ENCODE measurements at regions not wholly inside any gene's neighbourhood (a gene's known extent, or its start where the extent isn't known, plus 50 kb on each side); places are given as distances from the start of the nearest gene placed in this dataset.
A peak's percentile ranks its signal among the peaks of the same experiment; 100 is the strongest.

DNA sequence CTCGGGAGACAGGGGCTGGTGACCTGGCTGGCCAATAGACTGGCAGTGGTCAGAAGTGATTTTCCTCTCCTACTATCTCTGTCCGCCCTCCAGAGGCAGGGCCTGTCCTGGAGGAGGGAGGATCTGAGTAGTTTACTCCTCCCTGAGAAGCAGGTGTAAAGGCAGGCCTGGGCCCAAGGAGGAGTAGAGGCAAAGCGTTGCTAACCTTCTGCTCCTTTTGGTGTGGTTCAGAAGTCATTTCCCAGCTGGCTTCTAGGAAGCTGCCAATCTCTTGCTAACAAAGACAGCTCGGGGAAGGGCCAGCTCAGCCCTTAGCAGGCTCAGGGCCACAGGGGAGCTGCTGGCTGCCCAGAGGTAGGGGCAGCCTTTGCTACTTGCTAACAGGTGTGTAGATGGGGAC, 151.1 kb upstream of the NECTIN1 start:
- no peak for DNase-seq

DNA sequence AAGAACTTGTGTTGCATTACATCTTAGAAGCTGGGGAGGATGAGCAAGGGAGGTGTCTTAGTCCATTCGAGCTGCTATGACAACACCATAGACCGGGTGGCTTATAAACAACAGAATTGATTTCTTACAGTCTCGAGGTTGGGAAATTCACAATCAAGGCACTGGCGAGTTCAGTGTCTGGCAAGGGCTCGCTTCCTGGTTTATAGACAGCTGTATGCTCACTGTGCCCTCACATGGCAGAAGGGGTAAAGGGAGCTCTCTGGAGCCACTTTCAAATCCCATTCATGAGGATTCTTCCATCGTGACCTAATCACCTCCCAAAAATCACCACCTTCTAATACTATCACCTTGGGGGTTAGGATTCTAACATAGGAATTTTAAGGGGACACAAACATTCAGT, 150.0 kb upstream of the NECTIN1 start:
- DNase-seq: no peak

DNA sequence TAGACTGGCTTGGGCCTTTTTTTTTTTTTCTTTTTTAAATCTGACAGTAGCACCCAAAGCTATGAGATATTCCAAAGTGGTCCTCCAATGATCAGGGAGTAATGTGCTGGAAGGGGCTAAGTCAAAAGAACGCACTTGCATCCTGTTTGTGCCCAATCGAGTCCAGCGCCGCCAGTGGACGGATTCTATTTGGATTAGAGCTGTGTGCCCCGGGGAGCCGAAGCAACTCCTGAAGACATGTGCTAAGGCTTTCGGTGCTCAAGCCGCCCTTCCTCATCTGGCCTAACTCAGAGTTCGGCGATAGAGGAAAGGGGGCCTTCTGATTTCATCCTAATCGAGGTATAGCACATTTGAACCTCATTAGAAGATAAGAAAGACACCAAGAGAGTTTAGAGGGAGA, 147.8 kb upstream of the NECTIN1 start:
- DNase-seq: no peak

DNA sequence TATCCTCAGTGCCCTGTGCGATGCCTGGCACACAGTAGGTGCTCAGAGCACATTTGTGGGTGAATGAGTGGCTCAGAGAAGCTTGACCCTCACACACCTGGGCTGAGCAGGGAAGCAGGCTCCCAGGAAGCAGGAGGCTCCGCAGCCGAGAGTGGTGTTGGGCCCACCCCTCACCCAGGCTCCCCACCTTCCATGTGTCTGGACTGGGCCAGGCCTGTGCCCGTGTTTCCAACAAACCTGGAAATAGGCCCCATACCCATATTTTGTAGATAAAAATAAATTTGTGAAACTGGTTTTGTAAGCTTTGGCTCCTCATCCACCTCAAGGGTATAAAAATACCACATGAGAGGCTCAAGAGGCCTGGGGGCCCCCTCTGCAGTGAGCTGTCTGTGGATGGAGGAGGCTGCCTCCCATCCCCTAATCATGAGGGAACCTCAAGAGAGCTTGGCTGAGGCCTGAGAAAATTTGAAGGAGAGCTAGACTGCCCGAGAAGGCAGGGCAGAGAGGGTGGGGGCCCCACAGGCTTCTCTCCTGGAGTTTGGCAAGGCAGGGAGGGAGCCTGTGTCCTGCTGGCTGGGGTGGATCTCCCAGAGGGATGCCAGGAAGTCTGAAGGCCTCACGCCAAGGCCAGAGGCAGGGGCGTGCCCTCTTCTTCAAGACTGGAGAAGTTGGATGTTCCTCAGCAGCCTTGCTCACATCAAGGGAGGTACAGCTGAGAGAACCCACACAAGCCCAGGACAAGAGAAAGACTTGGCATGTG, 147.0 kb upstream of the NECTIN1 start:
- no peak for DNase-seq

DNA sequence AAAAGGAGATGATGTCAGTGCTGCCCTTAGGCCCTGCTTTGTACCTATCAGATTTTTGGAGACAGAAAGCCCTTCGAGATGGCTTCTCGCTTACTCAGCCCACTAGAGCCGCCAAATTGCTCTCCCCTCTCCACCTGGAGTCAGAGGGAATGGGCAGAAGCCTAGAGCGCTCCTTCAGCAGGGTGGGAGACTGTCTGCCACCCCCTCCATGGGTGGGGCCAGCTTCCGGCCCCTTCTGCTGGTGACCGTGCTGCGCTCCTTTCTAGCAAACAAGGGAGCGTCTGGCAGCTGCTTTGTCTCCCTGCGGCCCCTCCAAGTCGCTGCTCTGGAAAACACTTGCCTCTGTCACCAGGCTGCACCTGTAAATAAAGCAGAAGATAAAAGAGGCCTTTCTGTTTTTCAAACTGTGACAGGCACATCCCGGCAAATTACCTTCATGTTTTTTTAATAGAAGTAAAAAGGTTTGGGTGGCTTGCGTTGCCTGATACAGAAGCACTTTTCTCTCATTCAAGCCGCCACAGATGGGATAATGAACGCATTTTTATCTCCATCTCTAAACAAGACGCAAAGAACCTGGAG, 145.7 kb upstream of the NECTIN1 start:
- DNase-seq: no peak

DNA sequence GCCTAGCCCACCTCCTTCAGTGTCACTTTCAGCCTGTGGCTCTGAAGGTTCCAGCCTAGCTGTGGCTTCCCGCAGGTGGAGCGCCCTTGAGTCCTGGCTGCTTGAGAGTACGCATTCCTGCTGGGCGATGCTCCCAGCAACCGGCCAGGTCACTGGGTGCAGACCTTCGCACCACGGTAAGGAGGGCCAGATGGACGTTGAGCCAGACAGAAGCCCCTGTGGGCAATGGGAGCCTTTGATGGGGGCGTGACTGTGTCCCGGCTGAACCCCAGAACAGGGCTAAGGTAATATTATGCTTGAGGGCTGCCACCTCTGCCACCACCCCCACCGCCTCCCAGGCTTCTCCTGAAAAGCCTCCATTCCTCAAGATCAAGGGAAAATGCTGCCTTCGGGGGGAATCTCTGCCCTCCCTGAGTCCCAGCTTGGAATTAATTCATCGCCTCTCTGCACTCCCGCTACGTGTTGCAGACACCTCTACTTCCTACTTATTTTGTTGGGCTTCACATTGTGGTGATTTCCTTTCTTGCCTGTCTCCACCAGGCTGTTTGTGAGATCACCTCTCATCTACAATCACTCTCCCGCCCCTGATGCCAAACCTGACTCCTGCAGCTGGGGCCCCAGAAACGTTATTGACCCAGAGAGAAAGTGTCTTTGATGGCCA, 144.9 kb upstream of the NECTIN1 start:
- no peak for DNase-seq

DNA sequence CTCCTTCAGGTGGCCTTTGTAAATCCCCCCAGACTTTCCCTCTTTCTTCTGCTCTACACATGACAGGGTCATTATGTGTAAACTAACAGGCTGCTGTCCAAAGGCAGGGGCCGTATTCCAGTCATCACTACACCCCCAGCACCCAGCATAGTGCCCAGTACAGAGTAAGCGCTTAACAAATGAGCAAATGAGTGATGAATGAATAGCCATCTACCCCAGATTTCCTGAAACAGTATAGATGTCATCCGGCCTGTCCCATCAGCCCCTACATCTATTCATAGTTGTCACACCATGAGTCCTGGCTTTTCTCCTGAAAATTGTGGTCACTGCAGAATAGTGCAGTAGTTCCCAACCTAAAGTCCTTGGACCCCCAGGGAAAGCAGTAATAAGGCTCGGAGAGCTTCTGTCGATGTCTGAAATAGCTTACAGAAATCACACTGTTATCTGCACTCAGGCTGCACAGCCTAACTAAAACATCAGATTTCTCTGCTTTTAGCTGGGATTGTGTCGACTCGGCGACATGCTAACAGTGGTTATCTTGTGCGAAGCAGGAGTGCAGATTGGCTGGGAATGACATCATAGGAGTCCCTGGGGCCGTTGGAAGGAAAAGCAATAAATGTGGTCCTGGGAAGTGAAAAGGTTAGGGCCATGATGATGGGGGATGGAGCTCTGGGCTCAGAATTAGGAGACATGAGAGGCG, 143.8 kb upstream of the NECTIN1 start:
- no peak for DNase-seq

DNA sequence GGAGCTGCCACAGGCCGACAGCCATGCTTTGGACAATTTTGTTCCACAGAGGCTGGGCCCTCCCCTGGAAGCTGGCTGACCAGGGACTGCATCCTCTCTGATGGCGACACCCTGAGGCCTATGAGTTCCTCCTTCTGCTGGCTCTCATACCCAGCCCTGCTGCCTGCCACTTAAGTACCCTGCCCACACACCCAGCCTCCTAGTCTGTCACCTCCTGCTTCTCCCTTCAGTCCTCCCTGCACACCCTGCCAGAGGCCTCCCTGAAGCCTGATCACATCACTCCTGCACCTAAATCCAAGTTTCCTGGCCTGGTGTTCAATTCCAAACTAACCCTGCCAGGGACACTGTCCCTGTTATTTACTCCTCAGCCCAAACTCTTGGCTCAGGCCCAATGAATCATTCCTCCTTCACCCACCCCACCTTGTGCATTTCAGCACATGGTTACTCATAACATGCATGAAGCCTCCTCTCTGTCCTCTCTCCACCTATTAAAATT, 136.7 kb upstream of the NECTIN1 start:
- peak; percentile 33 for DNase-seq

DNA sequence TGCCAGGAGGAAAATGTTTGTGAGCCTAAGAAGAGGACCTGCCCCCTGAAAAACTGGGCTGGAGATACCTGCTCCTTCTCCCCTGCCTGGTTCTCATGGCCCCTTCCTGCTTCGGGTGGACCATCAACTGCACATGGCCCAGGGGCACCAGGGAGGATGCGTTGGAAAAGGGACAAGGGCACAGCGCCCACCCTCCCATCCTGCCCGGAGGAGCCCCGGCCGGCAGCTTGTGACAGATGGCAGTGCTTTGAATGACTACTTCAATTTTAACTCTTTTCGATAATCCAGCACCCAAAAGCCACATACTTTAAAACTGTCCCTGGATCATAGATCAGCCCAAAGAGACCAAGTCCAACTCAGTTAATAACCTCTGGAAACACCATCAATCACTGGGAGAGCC, 135.8 kb upstream of the NECTIN1 start:
- no peak for DNase-seq

DNA sequence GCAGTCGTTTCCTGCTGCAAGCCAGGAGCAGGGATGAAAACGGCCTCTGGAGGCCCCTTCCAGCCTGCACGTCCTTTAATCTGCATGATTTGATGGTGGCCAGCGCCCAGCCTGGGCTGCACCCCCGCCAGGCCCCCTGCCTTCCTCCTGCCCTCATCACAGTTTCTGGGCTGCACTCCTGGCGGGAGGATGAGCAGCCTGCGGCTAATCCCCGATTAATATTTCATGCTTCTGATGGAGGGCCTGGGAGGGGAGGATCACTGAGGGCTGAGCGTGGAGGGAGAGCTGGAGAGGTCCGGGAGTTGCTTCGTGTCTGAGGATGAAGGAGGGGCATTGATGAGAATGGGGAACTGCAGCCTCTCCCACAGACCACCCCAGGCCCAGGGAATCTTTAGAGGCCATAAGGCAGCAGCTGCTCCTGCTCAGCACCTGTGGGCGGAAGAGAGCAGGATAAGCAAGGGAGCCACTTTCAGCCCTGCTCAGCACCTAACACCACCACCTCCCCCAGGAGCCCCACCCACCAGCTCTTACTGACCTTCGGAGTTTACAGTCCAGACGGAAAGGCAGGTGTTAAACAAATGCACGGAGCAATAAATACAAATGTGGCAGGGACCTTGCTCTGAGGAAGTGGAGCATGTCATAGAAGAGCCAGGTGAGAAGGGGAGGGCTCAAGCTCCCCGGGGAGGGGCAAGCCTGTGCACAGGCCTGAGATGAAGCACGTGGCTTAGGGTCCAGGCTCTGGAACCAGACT, 135.0 kb upstream of the NECTIN1 start:
- no peak for DNase-seq

DNA sequence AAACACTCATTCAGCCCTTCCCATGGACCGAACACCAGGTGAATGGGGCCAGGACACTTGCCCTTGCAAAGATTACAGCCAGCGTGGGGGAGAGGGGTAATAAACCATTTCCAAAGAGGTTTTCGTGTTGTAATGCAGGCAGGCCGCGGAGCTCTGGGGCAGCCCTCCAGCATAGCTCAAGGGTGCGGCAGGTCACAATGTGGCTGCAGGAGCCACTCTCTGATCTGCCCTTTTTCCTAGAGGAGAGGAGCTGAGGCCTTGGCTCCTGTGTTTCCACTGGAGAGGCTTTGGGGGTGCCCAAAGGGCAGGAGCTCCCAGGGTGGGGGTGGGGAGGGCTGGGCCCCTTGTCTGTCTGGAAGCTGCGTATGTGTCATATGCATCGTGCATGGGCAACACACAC, 134.2 kb upstream of the NECTIN1 start:
- no peak for DNase-seq

DNA sequence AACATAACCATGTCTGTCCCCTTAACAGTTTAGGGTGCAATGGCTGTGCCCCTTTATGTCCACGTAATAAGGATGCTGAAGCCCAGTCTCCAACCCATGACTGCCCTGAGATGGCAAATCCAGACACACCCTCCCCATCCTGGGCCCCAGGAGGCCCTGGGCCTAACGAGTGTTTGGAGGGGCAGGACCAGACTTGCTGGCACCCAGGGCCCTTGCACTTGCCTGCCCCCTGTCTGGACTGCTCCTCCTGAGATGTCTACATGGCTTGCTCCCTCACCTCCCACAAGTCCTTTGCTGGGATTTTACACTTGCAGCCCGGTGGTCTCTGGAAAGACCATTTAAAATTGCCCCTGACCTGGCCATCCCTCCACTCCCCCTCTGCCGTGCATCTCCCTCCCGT, 132.2 kb upstream of the NECTIN1 start:
- no peak for DNase-seq

DNA sequence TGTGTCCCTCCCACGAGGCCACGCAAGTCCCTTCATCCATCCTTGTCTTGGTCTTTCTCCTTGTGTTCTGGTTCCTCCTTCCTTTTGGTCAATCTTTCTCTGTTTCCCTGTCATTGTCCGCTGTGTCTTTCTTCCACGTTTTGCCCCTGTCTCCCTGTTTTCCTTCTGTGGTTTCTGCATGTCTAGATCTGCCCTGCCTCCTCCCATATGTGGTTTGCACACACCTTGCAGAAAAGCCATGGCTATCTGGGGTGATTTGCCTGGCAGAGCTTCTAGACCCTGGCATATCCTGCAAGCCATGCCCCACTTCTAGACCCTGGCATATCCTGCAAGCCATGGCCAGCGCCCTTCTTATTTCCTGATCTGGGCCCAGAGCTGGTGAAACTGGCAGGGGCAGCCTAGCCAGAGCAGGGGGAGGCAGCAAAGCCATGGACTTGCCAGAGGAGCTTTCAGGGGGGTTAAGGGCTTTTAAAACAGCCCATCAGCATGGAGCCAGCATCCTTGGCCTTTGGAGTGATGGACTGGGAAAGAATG, 131.6 kb upstream of the NECTIN1 start:
- DNase-seq: no peak

DNA sequence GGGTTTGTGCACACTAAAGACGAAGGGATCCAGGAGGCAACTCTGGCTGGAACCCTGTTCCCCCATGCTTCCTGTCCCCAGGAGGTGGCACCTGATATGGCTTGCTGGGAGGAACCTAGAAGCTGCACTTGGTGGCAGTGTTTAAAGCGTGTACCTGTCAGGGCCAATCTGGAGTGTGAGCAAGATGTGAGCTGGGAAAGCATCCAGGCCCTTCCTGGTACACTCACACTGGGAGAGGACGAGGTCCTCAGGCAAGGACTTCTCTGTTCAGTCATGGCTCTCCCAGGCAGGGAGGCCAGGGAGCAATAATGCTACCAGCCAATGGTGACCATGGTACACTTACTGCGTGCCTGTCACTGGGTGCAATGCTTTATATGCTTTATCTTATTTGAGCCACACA, 130.7 kb upstream of the NECTIN1 start:
- no peak for DNase-seq

DNA sequence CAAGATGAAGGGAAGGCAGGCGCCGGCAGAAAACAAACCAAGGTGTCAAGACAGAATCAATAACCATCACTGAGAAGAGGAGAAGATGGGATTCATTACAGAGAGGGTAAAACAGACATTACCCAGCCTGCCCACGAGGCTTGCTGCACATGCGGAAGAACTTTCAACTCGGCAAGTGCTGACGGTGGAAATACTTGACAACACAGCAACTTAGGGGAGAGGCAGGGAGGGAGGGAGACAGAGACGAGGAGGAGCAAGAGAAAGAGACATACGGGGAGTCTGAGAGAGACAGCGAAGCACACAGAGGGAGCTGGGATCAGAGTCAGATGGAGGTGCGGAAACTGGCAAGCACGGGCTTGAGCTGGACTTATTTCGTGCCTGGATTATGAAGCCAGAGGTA, 129.3 kb upstream of the NECTIN1 start:
- DNase-seq: no peak

DNA sequence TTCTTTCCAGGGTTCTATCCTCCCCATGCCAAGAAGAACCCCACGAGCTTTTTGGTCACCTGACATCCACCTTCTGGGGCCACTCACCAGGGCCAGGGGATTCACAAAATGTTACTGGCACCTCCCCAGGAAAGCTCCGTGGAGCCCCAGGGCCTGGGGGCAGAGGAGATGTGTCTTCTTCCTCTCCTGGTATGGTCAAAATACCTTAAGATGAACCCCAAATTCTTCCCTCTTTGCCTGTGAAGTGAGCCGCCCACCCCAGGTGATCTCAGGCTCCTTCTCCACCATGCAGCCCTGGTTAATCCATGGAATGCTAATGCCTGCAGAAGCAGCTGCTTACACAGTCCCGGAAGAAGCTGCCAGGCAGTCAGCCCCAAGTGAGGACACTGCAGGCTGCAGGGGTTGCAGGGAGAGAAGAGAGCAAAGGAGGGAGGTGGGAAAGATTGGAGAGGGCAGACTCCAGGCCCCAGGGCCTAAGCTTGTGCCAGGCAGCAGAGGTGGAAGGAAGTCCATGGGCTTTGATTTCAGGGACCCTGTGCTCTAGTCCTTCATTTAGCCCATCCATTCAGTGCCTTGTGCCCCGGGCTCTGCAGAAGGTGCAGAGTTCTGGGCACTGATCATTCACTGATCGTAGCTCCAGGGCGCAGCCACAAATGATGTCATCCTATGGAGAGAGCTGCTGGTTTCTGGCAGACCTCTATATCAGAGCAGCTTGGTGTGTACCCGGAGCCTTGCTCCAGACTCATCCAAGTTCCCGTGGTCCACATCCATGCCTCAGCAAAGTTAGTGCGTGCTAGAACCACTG, 127.9 kb upstream of the NECTIN1 start:
- DNase-seq: no peak

DNA sequence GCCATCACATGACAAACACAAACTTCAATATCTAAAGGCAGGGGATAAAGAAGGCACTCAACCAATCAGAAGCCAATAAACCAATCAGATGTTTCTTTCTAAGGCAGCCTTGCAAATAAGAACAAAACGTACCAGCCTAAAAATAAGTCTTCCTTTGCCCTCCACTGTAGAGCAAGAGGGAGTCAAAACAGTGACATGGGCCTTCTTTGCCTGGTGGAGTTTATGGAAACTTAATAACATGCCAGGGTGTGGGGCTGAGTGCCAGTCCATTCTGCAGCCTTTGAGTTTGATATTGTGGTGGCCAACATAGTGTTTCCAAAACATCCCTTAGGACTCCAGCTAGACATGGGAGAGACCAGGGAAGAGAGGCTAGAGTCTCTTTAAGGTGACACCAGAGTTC, 126.1 kb upstream of the NECTIN1 start:
- no peak for DNase-seq

DNA sequence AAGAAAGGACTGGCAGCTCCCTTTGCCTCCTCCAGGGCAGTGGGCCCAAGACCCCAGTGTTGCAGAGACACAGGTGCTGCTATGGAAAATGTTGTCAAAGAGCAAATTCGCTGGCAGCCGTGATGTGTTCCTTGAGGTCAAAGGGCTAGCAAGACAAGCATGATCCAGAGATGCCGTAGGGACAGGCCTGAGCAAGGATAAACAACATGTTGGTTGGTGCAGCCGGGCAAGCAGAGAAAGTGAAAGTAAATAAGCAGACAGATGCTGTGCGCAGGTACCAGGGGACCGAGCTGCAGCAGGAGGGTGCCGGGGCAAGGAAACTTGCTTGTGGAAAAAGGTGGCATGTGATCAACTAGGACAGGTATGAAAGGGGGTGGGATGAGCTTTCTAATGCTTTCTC, 125.5 kb upstream of the NECTIN1 start:
- DNase-seq: no peak

DNA sequence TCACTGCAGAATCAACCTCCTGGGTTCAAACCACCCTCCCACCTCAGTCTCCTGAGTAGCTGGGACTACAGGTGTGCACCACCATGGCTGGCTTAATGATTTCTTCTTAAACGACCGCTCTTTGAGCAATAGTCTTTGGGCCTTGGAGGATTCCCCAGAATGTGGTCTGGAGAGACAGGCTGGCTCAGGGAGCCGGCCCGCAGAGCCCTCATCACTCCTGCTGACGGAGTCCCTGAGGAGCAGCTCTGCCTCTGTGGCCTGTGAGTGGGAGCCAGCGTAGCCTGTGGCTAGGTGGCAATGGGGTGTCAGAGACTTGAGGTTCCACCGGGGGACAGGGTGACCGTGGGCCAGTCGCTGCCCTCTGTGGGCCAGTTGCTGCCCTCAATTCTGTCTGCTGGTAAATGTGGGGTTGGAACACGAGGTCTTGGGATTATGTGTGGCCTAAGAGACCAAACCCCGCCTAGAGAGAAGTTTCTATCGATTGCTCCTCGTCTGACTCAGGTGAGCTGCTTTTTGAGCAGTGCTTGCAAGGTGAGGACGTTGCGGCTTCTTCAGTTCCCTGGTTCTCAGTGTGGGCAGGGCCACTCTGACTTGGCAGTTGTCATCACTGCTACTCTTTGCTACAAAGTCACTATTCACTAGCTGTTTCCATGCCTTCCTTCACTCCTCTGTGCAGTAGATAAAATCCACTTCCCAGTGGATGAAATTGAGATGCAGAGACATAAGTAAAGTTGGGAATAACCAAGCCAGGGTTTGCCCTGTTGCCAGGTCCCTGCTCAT, 124.8 kb upstream of the NECTIN1 start:
- DNase-seq: no peak

DNA sequence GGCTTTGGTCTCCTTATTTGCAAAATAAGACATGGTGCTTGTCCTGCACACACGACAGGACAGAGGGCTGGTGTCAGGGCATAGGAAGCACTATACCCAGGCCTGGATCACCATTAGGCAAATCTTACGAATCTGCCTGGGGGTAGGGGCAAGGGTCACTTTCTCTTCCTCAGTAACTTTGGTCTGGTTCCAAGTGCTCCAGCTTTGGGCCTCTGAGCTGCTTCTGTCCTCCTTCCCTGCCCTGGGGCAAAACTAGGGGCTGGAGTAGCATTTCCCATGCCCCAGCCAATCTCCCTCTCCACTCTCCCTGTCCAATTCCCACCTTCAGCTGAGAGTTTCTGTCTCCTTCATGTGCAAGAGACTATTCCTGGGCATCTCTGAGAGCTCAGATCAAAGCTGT, 123.7 kb upstream of the NECTIN1 start:
- no peak for DNase-seq

DNA sequence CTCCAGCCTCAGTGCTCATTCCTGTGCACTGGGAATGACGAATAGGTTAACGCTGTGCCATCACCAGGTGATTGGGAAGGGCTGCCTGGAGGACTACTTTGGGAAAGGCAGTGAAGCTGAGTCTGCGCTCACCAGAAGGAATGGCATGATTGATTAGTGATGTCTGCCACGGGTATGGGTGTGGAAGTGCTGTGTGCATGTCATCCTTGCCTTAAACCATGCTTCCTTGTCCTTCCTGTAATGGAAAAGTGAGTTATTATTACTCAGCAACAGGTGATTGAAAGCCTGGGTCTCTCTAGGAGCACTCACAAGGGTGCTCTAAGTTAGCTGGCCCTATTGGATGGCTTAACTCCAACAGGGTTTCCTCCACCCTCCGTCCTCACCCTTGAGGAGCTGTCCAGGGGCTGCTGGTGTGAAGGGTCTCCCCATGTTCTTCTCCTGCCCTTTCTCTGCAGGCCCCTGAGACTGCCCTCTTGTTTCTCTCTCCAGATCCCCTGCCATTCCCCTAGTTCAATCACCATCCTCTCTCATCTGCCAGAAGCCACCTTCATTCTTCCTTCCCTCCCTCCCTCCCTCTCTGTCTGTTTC, 121.9 kb upstream of the NECTIN1 start:
- DNase-seq: no peak

Data from fibroblast of skin of right biceps (primary cell).